ENCODE measurements at regions not wholly inside any gene's neighbourhood (a gene's known extent, or its start where the extent isn't known, plus 50 kb on each side); places are given as distances from the start of the nearest gene placed in this dataset.

- Histone ChIP-seq H3K4me1 (replicated peaks in 1 of 4; ENCODE audit: control insufficient read depth in 3 of 4, insufficient read depth in 4 of 4, low read length in 3 of 4) (peaks cover 0 to 2% (median 0%) of the 10 kb centered on the region in 4 experiments; a peak in 1 of 7 replicates), H4K20me1 (replicated peaks in 1 of 2; ENCODE audit: control insufficient read depth in 1 of 2, insufficient read depth in 2 of 2, low read length in 2 of 2) (no peaks in the 10 kb centered on the region), H2BK5ac (ENCODE audit: low read depth, low read length) (no peak overlapping the region), H3K36me3 (ENCODE audit: control insufficient read depth in 2 of 4, insufficient read depth in 4 of 4, low read length in 3 of 4) (no peaks in the 10 kb centered on the region), H4K91ac (replicated peaks; ENCODE audit: insufficient read length, low read length) (no peak overlapping the region), H2BK20ac (ENCODE audit: low read length) (no peak overlapping the region), H3K18ac (ENCODE audit: extremely low read depth, low read length) (no peak overlapping the region), H3K9me3 (ENCODE audit: insufficient read depth in 2 of 2, low read depth in 1 of 2, low read length in 1 of 2) (peaks cover 4 to 6% of the 10 kb centered on the region in 2 experiments; a peak in 1 of 4 replicates), H2BK12ac (ENCODE audit: low read depth, low read length) (no peak overlapping the region), H2BK15ac (ENCODE audit: low read length) (no peak overlapping the region), H2BK120ac (replicated peaks; ENCODE audit: low read depth, low read length) (no peak overlapping the region), H3K4me3 (ENCODE audit: extremely low read depth in 1 of 4, insufficient read depth in 2 of 4, low read depth in 3 of 4, low read length in 4 of 4) (no peak overlapping the region), H3K4me2 (ENCODE audit: insufficient read depth in 1 of 2, low read depth in 2 of 2, low read length in 2 of 2) (no peak overlapping the region), H3K56ac (replicated peaks; ENCODE audit: insufficient read length, low read depth, low read length) (no peak overlapping the region), H3K79me2 (ENCODE audit: control insufficient read depth in 1 of 2, insufficient read depth in 2 of 2, low read length in 2 of 2) (no peaks in the 10 kb centered on the region), H3K79me1 (ENCODE audit: low read depth, low read length) (no peaks in the 10 kb centered on the region), H3K9ac (replicated peaks in 1 of 4; ENCODE audit: extremely low read depth in 1 of 4, low read depth in 3 of 4, low read length in 3 of 4) (no peak overlapping the region), H4K8ac (ENCODE audit: extremely low read depth, insufficient read depth, low read length) (no peak overlapping the region), H2AK5ac (ENCODE audit: low read depth, low read length) (no peak overlapping the region), H3K27ac (ENCODE audit: low read depth, low read length) (no peak overlapping the region), H3K4ac (replicated peaks; ENCODE audit: insufficient read length, low read depth, low read length) (no peak overlapping the region), H3K23me2 (ENCODE audit: low read depth, low read length) (no peaks in the 10 kb centered on the region), H3K27me3 (replicated peaks in 1 of 4; ENCODE audit: control insufficient read depth in 3 of 4, extremely low read depth in 1 of 4, insufficient read depth in 3 of 4, low read length in 3 of 4) (peaks cover 0 to 2% (median 0%) of the 10 kb centered on the region in 4 experiments; a peak in 1 of 7 replicates), H3K23ac (ENCODE audit: insufficient read length) (no peak overlapping the region), H3K14ac (ENCODE audit: insufficient read length) (no peak overlapping the region), H2AFZ (ENCODE audit: low read length) (no peak overlapping the region), H4K5ac (ENCODE audit: insufficient read length, low read depth, low read length) (no peak overlapping the region)
- ChIA-PET CTCF (ENCODE audit: partially characterized antibody) (interaction anchor here (1.1 kb wide), 1 partner anchor 78 kb away, joined by 3 read pairs; no protein-coding TSS in a partner anchor), POLR2A (ENCODE audit: partially characterized antibody) (no interaction called here)
- DNase-seq (ENCODE audit: low read depth in 1 of 2, low spot score in 2 of 2), result no peak
- no peak for TF ChIP-seq GABPA (IDR thresholded peaks at IDR 0.05; ENCODE audit: borderline replicate concordance, insufficient read depth, low read length)
- no peak for TF ChIP-seq NANOG (IDR thresholded peaks at IDR 0.05; ENCODE audit: insufficient read depth, low read depth, low read length, poor library complexity, severe bottlenecking)
- TF ChIP-seq RFX5 (IDR thresholded peaks at IDR 0.05; ENCODE audit: borderline replicate concordance, low read depth, low read length), result no peak
- TF ChIP-seq EGR1 (IDR thresholded peaks at IDR 0.05; ENCODE audit: borderline replicate concordance, low read depth, low read length), result no peak
- no peak for TF ChIP-seq ATF2 (IDR thresholded peaks at IDR 0.05; ENCODE audit: low read length)
- TF ChIP-seq KDM5A (IDR thresholded peaks at IDR 0.05; ENCODE audit: low read length), result no peak
- FAIRE-seq, result no peak
- 87% methylated on average over 19 of the region's 19 CpGs; no CpG with 5 or more reads in 1 of the 2 experiments for WGBS, 2 experiments (ENCODE audit: extremely low coverage in 1 of 2, insufficient coverage in 1 of 2, insufficient read length in 1 of 2, insufficient replicate concordance in 2 of 2, low coverage in 1 of 2, low lambda C conversion rate in 2 of 2, missing lambda C conversion rate in 1 of 2)
Measured at GRCh38 chr9:134526584-134527477, 114.8 kb upstream of the COL5A1 start.
